ENCODE measurements at regions not wholly inside any gene's neighbourhood (a gene's known extent, or its start where the extent isn't known, plus 50 kb on each side); places are given as distances from the start of the nearest gene placed in this dataset.

GRCh38 chr5:14006823-14007520, 62.5 kb upstream of the DNAH5 start:
- WGBS, 2 donors: 74 to 77% methylated on average over 6 of the region's 6 CpGs

GRCh38 chr5:14004598-14005394, 60.3 kb upstream of the DNAH5 start:
- no peak for DNase-seq
- TF ChIP-seq POLR2A (IDR thresholded peaks at IDR 0.05): no peak
- TF ChIP-seq, protein P1, sequence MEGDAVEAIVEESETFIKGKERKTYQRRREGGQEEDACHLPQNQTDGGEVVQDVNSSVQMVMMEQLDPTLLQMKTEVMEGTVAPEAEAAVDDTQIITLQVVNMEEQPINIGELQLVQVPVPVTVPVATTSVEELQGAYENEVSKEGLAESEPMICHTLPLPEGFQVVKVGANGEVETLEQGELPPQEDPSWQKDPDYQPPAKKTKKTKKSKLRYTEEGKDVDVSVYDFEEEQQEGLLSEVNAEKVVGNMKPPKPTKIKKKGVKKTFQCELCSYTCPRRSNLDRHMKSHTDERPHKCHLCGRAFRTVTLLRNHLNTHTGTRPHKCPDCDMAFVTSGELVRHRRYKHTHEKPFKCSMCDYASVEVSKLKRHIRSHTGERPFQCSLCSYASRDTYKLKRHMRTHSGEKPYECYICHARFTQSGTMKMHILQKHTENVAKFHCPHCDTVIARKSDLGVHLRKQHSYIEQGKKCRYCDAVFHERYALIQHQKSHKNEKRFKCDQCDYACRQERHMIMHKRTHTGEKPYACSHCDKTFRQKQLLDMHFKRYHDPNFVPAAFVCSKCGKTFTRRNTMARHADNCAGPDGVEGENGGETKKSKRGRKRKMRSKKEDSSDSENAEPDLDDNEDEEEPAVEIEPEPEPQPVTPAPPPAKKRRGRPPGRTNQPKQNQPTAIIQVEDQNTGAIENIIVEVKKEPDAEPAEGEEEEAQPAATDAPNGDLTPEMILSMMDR (IDR thresholded peaks at IDR 0.05): no peak
- H3K4me1 ChIP-seq: peaks cover 0 to 16% (median 3%) of the 10 kb centered on the region in 3 donors
- peaks cover 0 to 12% (median 0%) of the 10 kb centered on the region in 4 donors for H3K27me3 ChIP-seq
- no peak overlapping the region for H3K27ac ChIP-seq
- intact Hi-C loops (cut with DNase I): no loop called here
- no peak overlapping the region for H3K4me3 ChIP-seq
- H3K36me3 ChIP-seq: no peaks in the 10 kb centered on the region
- WGBS, 2 donors: 78 to 81% methylated on average over 6 of the region's 6 CpGs
- H3K9me3 ChIP-seq: no peaks in the 10 kb centered on the region

More at GRCh38 chr5:14006823-14007520, 62.5 kb upstream of the DNAH5 start:
- intact Hi-C loops (cut with DNase I): no loop called here
- H3K27ac ChIP-seq: no peak overlapping the region
- H3K4me3 ChIP-seq: no peak overlapping the region
- no peaks in the 10 kb centered on the region for H3K36me3 ChIP-seq
- peaks cover 0 to 24% (median 0%) of the 10 kb centered on the region in 4 donors for H3K27me3 ChIP-seq
- TF ChIP-seq POLR2A (IDR thresholded peaks at IDR 0.05): no peak
- TF ChIP-seq, protein P1 (IDR thresholded peaks at IDR 0.05): no peak
- peaks cover 3 to 29% (median 9%) of the 10 kb centered on the region in 3 donors for H3K4me1 ChIP-seq
- H3K9me3 ChIP-seq: no peaks in the 10 kb centered on the region
- DNase-seq: no peak

- Histone ChIP-seq H3K4me3 (no peak overlapping the region), H3K9me3 (no peaks in the 10 kb centered on the region), H3K27ac (no peak overlapping the region), H3K27me3 (peaks cover 0 to 12% (median 0%) of the 10 kb centered on the region in 4 donors), H3K4me1 (peaks cover 0 to 9% (median 3%) of the 10 kb centered on the region in 3 donors), H3K36me3 (no peaks in the 10 kb centered on the region)
- no peak for DNase-seq
- TF ChIP-seq POLR2A (IDR thresholded peaks at IDR 0.05): no peak
- TF ChIP-seq, protein P1 (IDR thresholded peaks at IDR 0.05): no peak
- intact Hi-C loops (cut with DNase I): no loop called here
- WGBS, 2 donors: 77 to 83% methylated on average over 4 of the region's 4 CpGs
Observed at GRCh38 chr5:14003936-14004335, 59.4 kb upstream of the DNAH5 start.

DNA sequence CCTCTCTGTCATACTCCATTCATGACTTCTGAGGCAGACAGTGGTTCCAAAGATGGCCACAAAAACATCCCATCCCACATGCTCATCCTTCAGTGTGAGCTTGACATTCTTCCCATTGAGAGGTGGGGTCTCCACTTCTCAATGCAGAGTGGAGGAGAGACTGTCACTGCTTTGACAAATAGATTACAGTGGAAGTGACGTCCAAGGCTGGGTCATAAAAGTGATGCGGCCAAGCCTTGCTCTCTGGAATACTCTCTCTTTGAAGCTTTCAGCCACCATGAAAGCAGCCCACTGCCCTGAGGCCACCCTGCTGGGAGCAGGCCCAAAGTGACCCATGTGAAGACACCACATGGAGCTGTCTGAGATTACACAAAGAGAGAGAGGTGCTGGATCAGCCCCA, 59.0 kb upstream of the DNAH5 start:
- no peak overlapping the region for H3K27ac ChIP-seq
- DNase-seq: no peak
- TF ChIP-seq, protein P1 (IDR thresholded peaks at IDR 0.05): no peak
- no peak for TF ChIP-seq POLR2A (IDR thresholded peaks at IDR 0.05)
- no peak overlapping the region for H3K4me3 ChIP-seq
- peaks cover 0 to 12% (median 0%) of the 10 kb centered on the region in 4 donors for H3K27me3 ChIP-seq
- WGBS, 2 donors: 80 to 100% methylated on average over 1 of the region's 2 CpGs
- intact Hi-C loops (cut with DNase I): no loop called here
- peaks cover 0 to 5% (median under 1%) of the 10 kb centered on the region in 3 donors for H3K4me1 ChIP-seq
- H3K36me3 ChIP-seq: no peaks in the 10 kb centered on the region
- H3K9me3 ChIP-seq: no peaks in the 10 kb centered on the region

DNA sequence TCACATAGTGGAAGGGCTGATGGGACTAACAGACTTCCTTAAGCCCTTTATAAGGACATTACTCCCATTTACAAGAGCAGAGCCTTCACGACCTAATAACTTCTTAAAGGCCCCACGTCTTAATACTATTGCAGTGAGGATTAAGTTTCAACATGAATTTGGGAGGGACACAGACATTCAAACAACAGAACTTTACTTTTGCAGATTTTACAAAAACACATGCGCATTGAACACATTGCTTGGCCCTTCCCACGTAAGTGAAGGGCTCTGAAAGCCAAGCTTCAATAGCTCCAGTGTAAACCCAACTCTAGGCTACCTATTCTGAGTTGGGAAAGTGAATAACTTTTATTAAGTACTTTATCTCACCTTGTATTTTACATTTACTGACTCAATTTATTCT, 53.8 kb upstream of the DNAH5 start:
- no peak for TF ChIP-seq POLR2A (IDR thresholded peaks at IDR 0.05)
- TF ChIP-seq, protein P1 (IDR thresholded peaks at IDR 0.05): no peak
- Histone ChIP-seq H3K4me1 (no peaks in the 10 kb centered on the region), H3K4me3 (no peak overlapping the region), H3K36me3 (no peaks in the 10 kb centered on the region), H3K27ac (no peak overlapping the region), H3K9me3 (peaks cover 0 to 11% (median 11%) of the 10 kb centered on the region in 3 donors), H3K27me3 (peaks cover 0 to 3% (median 0%) of the 10 kb centered on the region in 4 donors)
- DNase-seq: no peak
- 44 to 76% methylated on average over 3 of the region's 4 CpGs for WGBS, 2 donors
- intact Hi-C loops (cut with DNase I): no loop called here

Measured in esophagus squamous epithelium (tissue), 5 donors.